Esophagus muscularis mucosa (tissue), 4 donors: ENCODE measurements at regions not wholly inside any gene's neighbourhood (a gene's known extent, or its start where the extent isn't known, plus 50 kb on each side); places are given as distances from the start of the nearest gene placed in this dataset.

Experiments
- DNase-seq: peaks from one replicate; pipeline ENCODE4 v3.0.0-alpha.2; 2017; ENCODE audit errors: extremely low spot score
- H3K27ac ChIP-seq, 4 donors: fragments of 200-600 bp; sonication (generic); replicated peaks in 1 of 4; 1 replicate in 3 of 4; 2 replicates in 1 of 4; pipeline ENCODE4 v1.5.1; 2016 to 2019; ENCODE audit warnings: mild to moderate bottlenecking in 1 of 4
- H3K27me3 ChIP-seq, 4 donors: fragments of 200-600 bp; sonication (generic); one replicate each; pipeline versions ENCODE4 v1.5.1 to v1.6.0; 2016 to 2019
- H3K36me3 ChIP-seq, 4 donors: fragments of 200-600 bp; sonication (generic); one replicate each; pipeline ENCODE4 v1.5.1; 2016 to 2019
- H3K4me1 ChIP-seq, 4 donors: fragments of 200-600 bp; sonication (generic); one replicate each; pipeline ENCODE4 v1.5.1; 2016 to 2019
- H3K4me3 ChIP-seq, 4 donors: fragments of 200-600 bp; sonication (generic); 1 replicate in 2 of 4; 2 replicates in 2 of 4; pipeline ENCODE4 v1.5.1; 2016 to 2019; ENCODE audit warnings: mild to moderate bottlenecking in 4 of 4, moderate library complexity in 1 of 4
- H3K9me3 ChIP-seq, 4 donors: fragments of 200-600 bp; sonication (generic); 1 replicate in 3 of 4; 2 replicates in 1 of 4; pipeline ENCODE4 v1.5.1; 2016 to 2019
- CTCF ChIP-seq, 3 experiments: fragments of 200-600 bp in 2 of 3; fragments of 450-650 bp in 1 of 3; sonication (generic) in 2 of 3; IDR thresholded peaks; one replicate each; pipeline ENCODE4 v1.5.1; 2017 to 2019; ENCODE audit warnings: antibody characterized with exemption in 3 of 3, mild to moderate bottlenecking in 2 of 3, moderate library complexity in 1 of 3
- EP300 ChIP-seq: sonication (generic); formaldehyde crosslinking; IDR thresholded peaks from one replicate; pipeline ENCODE4 v1.6.1; 2017; ENCODE audit warnings: antibody characterized with exemption
- POLR2A ChIP-seq: fragments of 450-650 bp; IDR thresholded peaks from one replicate; pipeline ENCODE4 v1.6.1; 2017; ENCODE audit warnings: antibody characterized with exemption, moderate library complexity, mild to moderate bottlenecking, low read depth
- POLR2AphosphoS5 ChIP-seq, 2 donors: sonication (generic); formaldehyde crosslinking; IDR thresholded peaks; one replicate each; pipeline ENCODE4 v1.6.1; 2017; ENCODE audit warnings: antibody characterized with exemption in 2 of 2
- WGBS: methylation state at CpG from one replicate; pipeline ENCODE4 v1.1.5; 2018; 5-methylcytosine and 5-hydroxymethylcytosine counted together
- intact Hi-C: fragments of 100-400 bp; cut with DNase I; formaldehyde crosslinking; loops from one replicate; pipeline ENCODE4 v1.15.1; 2023

GRCh38 chr7:84546403-84546802 is 351.8 kb upstream of the SEMA3A start:
- no peak for TF ChIP-seq POLR2AphosphoS5 (IDR thresholded peaks at IDR 0.05)
- TF ChIP-seq POLR2A, result no peak
- TF ChIP-seq EP300, result no peak
- no peak for TF ChIP-seq CTCF (IDR thresholded peaks at IDR 0.05)
- no peaks in the 10 kb centered on the region for H3K9me3 ChIP-seq
- WGBS, result 99% methylated on average over 12 of the region's 12 CpGs
- peak overlapping the region in 2 of 4 donors; percentile 11 to 14 for H3K27ac ChIP-seq
- H3K4me3 ChIP-seq, result no peak overlapping the region
- H3K4me1 ChIP-seq, result peaks cover 0 to 25% (median 12%) of the 10 kb centered on the region in 4 donors
- H3K36me3 ChIP-seq, result no peaks in the 10 kb centered on the region
- H3K27me3 ChIP-seq, result no peaks in the 10 kb centered on the region
- intact Hi-C loops, result no loop called here
- DNase-seq, result no peak

- 52% methylated on average over 5 of the region's 5 CpGs for WGBS
- intact Hi-C loops, result no loop called here
- Histone ChIP-seq H3K36me3 (no peaks in the 10 kb centered on the region), H3K27ac (peak overlapping the region; percentile 29 to 59 (median 46)), H3K4me1 (peaks cover 0 to 11% (median 6%) of the 10 kb centered on the region in 4 donors), H3K27me3 (no peaks in the 10 kb centered on the region), H3K4me3 (no peak overlapping the region), H3K9me3 (no peaks in the 10 kb centered on the region)
- no peak for TF ChIP-seq EP300
- TF ChIP-seq POLR2AphosphoS5 (IDR thresholded peaks at IDR 0.05), result no peak
- TF ChIP-seq POLR2A, result no peak
- no peak for TF ChIP-seq CTCF (IDR thresholded peaks at IDR 0.05)
- no peak for DNase-seq
Observed at GRCh38 chr7:84538268-84538667, 343.7 kb upstream of the SEMA3A start.

- no peak for DNase-seq
- Histone ChIP-seq H3K9me3 (no peaks in the 10 kb centered on the region), H3K27me3 (no peaks in the 10 kb centered on the region), H3K27ac (peak overlapping the region in 1 of 4 donors; percentile 10), H3K4me3 (no peak overlapping the region), H3K36me3 (no peaks in the 10 kb centered on the region), H3K4me1 (peaks cover 0 to 11% (median 6%) of the 10 kb centered on the region in 4 donors)
- WGBS, result 78% methylated on average over 3 of the region's 3 CpGs
- TF ChIP-seq POLR2A, result no peak
- no peak for TF ChIP-seq POLR2AphosphoS5 (IDR thresholded peaks at IDR 0.05)
- TF ChIP-seq CTCF (IDR thresholded peaks at IDR 0.05), result no peak
- TF ChIP-seq EP300, result no peak
- intact Hi-C loops, result no loop called here
Observed at GRCh38 chr7:84536271-84536870, 341.8 kb upstream of the SEMA3A start.

- Histone ChIP-seq H3K27me3 (no peaks in the 10 kb centered on the region), H3K4me3 (no peak overlapping the region), H3K27ac (no peak overlapping the region), H3K4me1 (peaks cover 0 to 11% (median 6%) of the 10 kb centered on the region in 4 donors), H3K9me3 (no peaks in the 10 kb centered on the region), H3K36me3 (no peaks in the 10 kb centered on the region)
- no peak for DNase-seq
- intact Hi-C loops, result no loop called here
- no peak for TF ChIP-seq POLR2AphosphoS5 (IDR thresholded peaks at IDR 0.05)
- TF ChIP-seq POLR2A, result no peak
- WGBS, result 51% methylated on average over 3 of the region's 3 CpGs
Observed at GRCh38 chr7:84535580-84536270, 341.1 kb upstream of the SEMA3A start.

- Histone ChIP-seq H3K36me3 (no peaks in the 10 kb centered on the region), H3K4me1 (peaks cover 0 to 15% (median 12%) of the 10 kb centered on the region in 4 donors), H3K27ac (no peak overlapping the region), H3K27me3 (no peaks in the 10 kb centered on the region), H3K4me3 (no peak overlapping the region), H3K9me3 (no peaks in the 10 kb centered on the region)
- TF ChIP-seq CTCF (IDR thresholded peaks at IDR 0.05), result no peak
- no peak for TF ChIP-seq POLR2AphosphoS5 (IDR thresholded peaks at IDR 0.05)
- no peak for TF ChIP-seq POLR2A
- TF ChIP-seq EP300, result no peak
- intact Hi-C loops, result no loop called here
- DNase-seq, result no peak
Observed at GRCh38 chr7:84533182-84533581, 338.6 kb upstream of the SEMA3A start.
